LNCAP (cell line): ENCODE measurements at regions not wholly inside any gene's neighbourhood (a gene's known extent, or its start where the extent isn't known, plus 50 kb on each side); places are given as distances from the start of the nearest gene placed in this dataset.
A peak's percentile ranks its signal among the peaks of the same experiment; 100 is the strongest.

Source experiments
- TF ChIP-seq, protein P1 (sequence below): fragments of 450-650 bp; IDR thresholded peaks from 2 replicates; pipeline ENCODE4 v1.5.1; 2017; ENCODE audit warnings: mild to moderate bottlenecking

DNA sequence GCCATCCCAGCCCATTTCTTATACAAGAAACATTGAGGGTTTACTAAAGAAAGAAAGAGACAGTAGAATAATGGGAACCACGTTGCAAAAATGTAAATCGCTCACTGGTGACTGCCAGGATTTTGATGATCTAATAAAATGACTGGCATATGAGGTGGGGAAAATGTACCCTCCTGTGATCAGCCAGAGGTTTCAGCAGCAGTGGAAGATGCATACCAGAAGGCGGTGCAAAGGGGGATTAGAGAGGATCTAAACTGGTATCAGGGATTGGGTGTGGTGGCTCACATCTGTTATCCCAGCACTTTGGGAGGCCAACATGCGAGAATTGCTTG is 60.8 kb upstream of the DDR1 start:
- TF ChIP-seq, protein P1, sequence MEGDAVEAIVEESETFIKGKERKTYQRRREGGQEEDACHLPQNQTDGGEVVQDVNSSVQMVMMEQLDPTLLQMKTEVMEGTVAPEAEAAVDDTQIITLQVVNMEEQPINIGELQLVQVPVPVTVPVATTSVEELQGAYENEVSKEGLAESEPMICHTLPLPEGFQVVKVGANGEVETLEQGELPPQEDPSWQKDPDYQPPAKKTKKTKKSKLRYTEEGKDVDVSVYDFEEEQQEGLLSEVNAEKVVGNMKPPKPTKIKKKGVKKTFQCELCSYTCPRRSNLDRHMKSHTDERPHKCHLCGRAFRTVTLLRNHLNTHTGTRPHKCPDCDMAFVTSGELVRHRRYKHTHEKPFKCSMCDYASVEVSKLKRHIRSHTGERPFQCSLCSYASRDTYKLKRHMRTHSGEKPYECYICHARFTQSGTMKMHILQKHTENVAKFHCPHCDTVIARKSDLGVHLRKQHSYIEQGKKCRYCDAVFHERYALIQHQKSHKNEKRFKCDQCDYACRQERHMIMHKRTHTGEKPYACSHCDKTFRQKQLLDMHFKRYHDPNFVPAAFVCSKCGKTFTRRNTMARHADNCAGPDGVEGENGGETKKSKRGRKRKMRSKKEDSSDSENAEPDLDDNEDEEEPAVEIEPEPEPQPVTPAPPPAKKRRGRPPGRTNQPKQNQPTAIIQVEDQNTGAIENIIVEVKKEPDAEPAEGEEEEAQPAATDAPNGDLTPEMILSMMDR = no peak

DNA sequence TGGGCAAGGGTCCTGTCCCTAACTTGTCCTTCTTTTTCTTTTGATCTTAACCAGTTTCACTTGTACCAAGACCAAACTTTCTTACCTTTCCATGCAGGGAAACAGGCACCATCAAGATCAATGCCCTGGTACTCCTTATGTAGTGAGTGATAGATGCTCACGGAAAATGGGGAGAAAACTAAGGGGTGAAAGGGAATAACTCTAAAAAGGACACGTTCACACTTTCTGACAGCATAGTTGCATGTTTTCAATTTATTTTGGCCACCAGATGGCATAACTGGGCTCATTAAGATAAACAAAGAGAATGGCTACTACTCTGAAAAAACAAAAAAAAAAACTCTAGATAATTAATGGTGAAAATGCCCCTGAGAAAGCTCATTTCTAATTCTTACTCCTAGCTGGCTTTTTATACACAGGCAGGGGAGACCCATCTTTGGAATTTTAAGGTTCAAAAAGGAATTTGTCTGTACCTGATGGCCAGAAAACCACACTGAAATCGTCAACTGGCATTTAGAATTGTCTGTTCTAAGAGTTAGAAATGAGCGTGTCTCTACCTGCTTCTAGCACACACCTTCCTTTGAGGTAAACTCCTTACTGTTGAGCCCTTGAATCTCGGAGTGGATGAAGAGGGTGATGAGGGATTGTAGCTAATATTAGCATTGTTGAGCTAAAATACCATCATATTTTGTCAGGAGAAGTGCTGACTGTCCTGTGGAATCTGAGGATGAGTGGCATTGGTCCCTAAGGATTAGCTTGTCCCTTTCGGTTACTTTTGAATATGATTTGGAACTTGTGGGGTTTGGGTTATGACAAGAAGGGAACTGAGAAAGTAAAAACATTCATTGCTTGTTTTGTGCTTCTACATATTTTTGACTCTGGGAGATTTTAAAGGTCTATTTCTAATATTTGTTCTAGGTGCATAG is 62.2 kb upstream of the DDR1 start:
- TF ChIP-seq, protein P1 = peak; percentile 60; the same call in 1 of the 2 replicates

DNA sequence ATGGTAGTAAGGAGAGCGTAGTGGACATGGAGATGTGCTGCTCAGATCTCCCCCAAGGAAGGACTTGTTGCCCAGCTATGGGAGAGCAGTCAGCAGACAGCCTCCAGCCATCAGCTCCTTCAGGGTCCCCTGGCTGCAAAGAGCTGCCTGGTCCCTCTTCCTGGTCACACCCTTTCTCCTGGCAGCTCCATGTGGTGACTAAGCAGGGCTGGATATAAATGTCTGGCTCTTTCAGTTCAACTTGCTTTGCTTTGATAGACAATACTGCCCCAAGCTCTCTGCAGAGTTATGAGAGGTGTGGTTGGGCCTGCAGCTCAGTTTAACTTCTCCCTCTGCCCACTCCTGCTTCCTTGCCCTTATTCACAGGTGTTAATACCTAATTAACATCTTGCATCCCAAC is 64.1 kb upstream of the DDR1 start:
- TF ChIP-seq, protein P1 = no peak

DNA sequence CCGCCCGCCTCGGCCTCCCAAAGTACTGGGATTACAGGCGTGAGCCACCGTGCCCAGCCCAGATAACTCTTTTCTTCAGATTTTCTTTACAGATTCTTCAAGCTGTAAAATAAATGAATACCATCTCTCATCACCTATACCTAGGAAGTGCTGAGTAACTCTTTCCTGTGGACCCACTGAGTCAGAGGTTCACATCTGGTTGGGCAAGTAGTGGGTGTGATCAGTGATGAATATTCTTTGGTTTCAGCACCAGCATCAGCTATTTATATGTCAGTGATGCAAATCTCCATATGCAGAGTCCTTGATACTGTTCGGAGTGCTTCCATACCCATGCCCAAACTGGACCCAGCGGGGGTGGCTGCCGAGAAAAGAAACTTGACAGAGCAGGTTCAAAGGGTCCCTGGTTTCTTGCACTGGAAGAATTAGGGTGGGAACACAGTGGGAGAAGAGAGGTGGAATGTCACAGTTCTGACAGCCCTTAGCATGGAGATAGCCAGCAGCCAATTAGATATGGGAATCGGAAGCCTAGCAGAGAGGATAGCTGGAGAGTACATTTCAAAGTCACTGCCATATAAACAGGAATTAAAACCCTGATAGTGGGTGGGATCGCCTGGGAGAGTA is 64.9 kb upstream of the DDR1 start:
- TF ChIP-seq, protein P1 = no peak

DNA sequence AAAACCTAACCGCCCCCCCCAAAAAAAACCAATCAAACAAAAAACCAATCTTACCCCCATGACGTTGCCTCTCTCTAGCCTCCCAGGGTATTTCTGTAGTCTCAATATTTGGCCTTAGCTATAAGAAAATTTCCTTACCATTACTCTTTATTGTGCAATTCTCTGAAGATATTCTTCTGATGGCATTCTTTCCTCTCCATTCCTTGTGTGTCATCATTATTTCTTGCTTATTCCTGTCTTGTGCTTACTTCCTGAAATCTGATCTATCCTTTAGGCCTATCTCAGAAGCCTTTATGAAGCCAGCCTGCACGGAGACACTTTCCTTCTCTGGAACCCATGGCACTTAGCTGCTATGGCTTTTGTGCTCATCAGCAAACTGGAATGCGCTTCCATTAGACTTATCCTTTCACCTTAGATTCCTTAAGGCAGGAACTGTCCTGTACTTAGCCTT is 65.9 kb upstream of the DDR1 start:
- TF ChIP-seq, protein P1 = no peak

DNA sequence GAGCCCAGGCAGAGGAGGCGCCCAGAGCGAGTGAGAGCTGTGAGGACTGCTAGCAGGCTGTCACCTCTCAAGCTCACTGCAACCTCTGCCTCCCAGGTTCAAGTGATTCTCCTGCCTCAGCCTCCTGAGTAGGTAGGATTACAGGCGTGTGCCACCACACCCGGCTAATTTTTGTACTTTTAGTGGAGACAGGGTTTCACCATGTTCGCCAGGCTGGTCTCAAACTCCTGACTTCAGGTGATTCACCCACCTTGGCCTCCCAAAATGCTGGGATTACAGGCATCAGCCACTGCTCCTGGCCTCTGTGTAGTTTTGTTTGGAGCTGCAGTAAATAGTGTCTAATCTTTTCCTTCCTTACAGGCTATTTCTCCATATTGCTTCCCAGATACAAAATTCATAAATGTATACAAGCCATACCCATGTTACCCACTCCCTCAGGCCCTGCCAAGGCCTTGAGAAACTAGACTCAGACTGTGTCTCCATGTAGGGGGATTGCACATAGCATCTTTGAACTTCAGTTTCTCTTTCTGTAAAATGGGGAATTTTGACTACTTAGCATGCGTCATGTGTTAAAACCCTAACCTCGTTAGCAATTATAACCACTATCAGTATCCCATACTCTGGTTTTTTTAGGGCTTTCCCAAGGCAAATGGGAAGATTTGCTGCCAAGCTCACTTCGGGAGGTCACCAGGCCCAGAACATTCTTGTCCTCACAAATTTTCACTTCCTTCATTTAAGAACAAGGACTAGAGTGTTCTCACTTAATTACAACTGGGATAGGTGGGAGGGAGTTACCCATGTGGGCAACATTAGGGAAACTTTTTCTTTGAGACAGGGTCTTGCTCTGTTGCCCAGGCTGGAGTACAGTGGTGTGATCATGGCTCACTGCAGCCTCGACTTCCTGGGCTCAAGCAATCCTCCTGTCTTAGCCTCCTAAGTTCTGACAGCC is 67.3 kb upstream of the DDR1 start:
- TF ChIP-seq, protein P1 = no peak
